ENCODE measurements at regions not wholly inside any gene's neighbourhood (a gene's known extent, or its start where the extent isn't known, plus 50 kb on each side); places are given as distances from the start of the nearest gene placed in this dataset.

- CTCF ChIA-PET: no interaction called here
Observed at GRCh38 chr12:85549640-85550039, 269.6 kb downstream of the ALX1 start.

DNA sequence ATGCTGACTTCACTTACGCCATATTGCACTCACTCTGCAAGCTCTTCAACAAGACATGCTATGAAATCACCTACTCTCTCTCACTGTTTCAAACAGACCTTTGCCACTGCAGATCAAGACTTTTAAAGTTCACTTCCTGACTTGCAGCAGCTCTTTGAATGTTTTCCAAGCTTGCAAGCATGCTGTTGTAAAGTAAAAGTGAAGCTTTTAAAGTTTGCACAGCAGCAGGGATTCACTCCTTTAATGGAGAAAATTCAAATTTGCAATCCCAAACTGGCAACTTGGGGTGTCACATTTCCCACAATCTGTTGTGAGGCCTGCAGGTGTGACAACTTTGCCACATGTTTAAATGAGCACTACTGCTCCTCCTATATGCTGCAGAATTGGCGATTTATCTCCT is 270.9 kb downstream of the ALX1 start:
- DNase-seq (ENCODE audit: low spot score): no peak
- ChIA-PET POLR2A (ENCODE audit: low non-redundant PET) (no interaction called here), CTCF (no interaction called here)
- no peaks in the 10 kb centered on the region for H3K36me3 ChIP-seq (ENCODE audit: insufficient read depth, low read length, poor library complexity, severe bottlenecking)
- H3K4me1 ChIP-seq (ENCODE audit: insufficient read depth, low read length, poor library complexity, severe bottlenecking): no peaks in the 10 kb centered on the region
- no TSS peak for BruUV-seq (replicated peaks)
- TF ChIP-seq EZH2 (IDR thresholded peaks at IDR 0.05; ENCODE audit: borderline replicate concordance, low read depth, low read length, poor library complexity, severe bottlenecking) (no peak), CTCF (conservative IDR thresholded peaks at IDR 0.05; ENCODE audit: low read depth, low read length) (no peak)
- no peak overlapping the region for H3K27ac ChIP-seq (ENCODE audit: low read depth, low read length, poor library complexity, severe bottlenecking)
- intact Hi-C loops (cut with micrococcal nuclease; ENCODE audit: unreplicated experiment): no loop called here
- H3K27me3 ChIP-seq (replicated peaks; ENCODE audit: insufficient read depth, low read depth, low read length, poor library complexity): no peaks in the 10 kb centered on the region
- no peak overlapping the region for H3K4me3 ChIP-seq (ENCODE audit: low read depth, low read length, poor library complexity, severe bottlenecking)
- no peaks in the 10 kb centered on the region for H3K9me3 ChIP-seq (ENCODE audit: low read depth, low read length, poor library complexity, severe bottlenecking)

More at GRCh38 chr12:85549640-85550039, 269.6 kb downstream of the ALX1 start:
- H3K27ac ChIP-seq (ENCODE audit: low read depth, low read length, poor library complexity, severe bottlenecking): no peak overlapping the region
- H3K36me3 ChIP-seq (ENCODE audit: insufficient read depth, low read length, poor library complexity, severe bottlenecking): no peaks in the 10 kb centered on the region
- no peak for TF ChIP-seq CTCF (conservative IDR thresholded peaks at IDR 0.05; ENCODE audit: low read depth, low read length)
- TF ChIP-seq EZH2 (IDR thresholded peaks at IDR 0.05; ENCODE audit: borderline replicate concordance, low read depth, low read length, poor library complexity, severe bottlenecking): no peak
- intact Hi-C loops (cut with micrococcal nuclease; ENCODE audit: unreplicated experiment): no loop called here
- POLR2A ChIA-PET (ENCODE audit: low non-redundant PET): no interaction called here
- no peaks in the 10 kb centered on the region for H3K27me3 ChIP-seq (replicated peaks; ENCODE audit: insufficient read depth, low read depth, low read length, poor library complexity)
- H3K4me1 ChIP-seq (ENCODE audit: insufficient read depth, low read length, poor library complexity, severe bottlenecking): no peaks in the 10 kb centered on the region
- H3K4me3 ChIP-seq (ENCODE audit: low read depth, low read length, poor library complexity, severe bottlenecking): no peak overlapping the region
- BruUV-seq (replicated peaks): no TSS peak
- H3K9me3 ChIP-seq (ENCODE audit: low read depth, low read length, poor library complexity, severe bottlenecking): no peaks in the 10 kb centered on the region
- no peak for DNase-seq (ENCODE audit: low spot score)

- no peak overlapping the region for H3K4me3 ChIP-seq (ENCODE audit: low read depth, low read length, poor library complexity, severe bottlenecking)
- H3K9me3 ChIP-seq (ENCODE audit: low read depth, low read length, poor library complexity, severe bottlenecking): no peaks in the 10 kb centered on the region
- no peak overlapping the region for H3K27ac ChIP-seq (ENCODE audit: low read depth, low read length, poor library complexity, severe bottlenecking)
- no peaks in the 10 kb centered on the region for H3K27me3 ChIP-seq (replicated peaks; ENCODE audit: insufficient read depth, low read depth, low read length, poor library complexity)
- H3K36me3 ChIP-seq (ENCODE audit: insufficient read depth, low read length, poor library complexity, severe bottlenecking): no peaks in the 10 kb centered on the region
- H3K4me1 ChIP-seq (ENCODE audit: insufficient read depth, low read length, poor library complexity, severe bottlenecking): no peaks in the 10 kb centered on the region
- ChIA-PET CTCF (no interaction called here), POLR2A (ENCODE audit: low non-redundant PET) (no interaction called here)
- TF ChIP-seq EZH2 (IDR thresholded peaks at IDR 0.05; ENCODE audit: borderline replicate concordance, low read depth, low read length, poor library complexity, severe bottlenecking) (no peak), CTCF (conservative IDR thresholded peaks at IDR 0.05; ENCODE audit: low read depth, low read length) (no peak)
- DNase-seq (ENCODE audit: low spot score): no peak
- intact Hi-C loops (cut with micrococcal nuclease; ENCODE audit: unreplicated experiment): no loop called here
- no TSS peak for BruUV-seq (replicated peaks)
Observed at GRCh38 chr12:85552461-85552860, 272.4 kb downstream of the ALX1 start.

Measured in A673 (cell line).